ENCODE measurements at regions not wholly inside any gene's neighbourhood (a gene's known extent, or its start where the extent isn't known, plus 50 kb on each side); places are given as distances from the start of the nearest gene placed in this dataset.
"Not testable (repeated sequence)": the region's sequence is repeated elsewhere in the genome, so short reads cannot be mapped to it uniquely, and the experiment has no call there.

GRCh38 chr12:8282181-8282580 lies 54.8 kb upstream of the FAM90A1 start:
- H3K4me3 ChIP-seq (ENCODE audit: low read depth in 1 of 2, low read length in 2 of 2); H3K27me3 ChIP-seq (ENCODE audit: low read depth, low read length); H3K9me3 ChIP-seq (ENCODE audit: control insufficient read depth in 1 of 2, low read length in 2 of 2); H3K27ac ChIP-seq (ENCODE audit: low read length); H3K36me3 ChIP-seq (ENCODE audit: control insufficient read depth in 1 of 2, insufficient read depth in 2 of 2, low read length in 2 of 2); H3K4me1 ChIP-seq (ENCODE audit: control insufficient read depth in 1 of 2, insufficient read depth in 2 of 2, low read length in 2 of 2): not testable (repeated sequence)

GRCh38 chr12:8285681-8286080 lies 58.3 kb upstream of the FAM90A1 start:
- H3K36me3 ChIP-seq (ENCODE audit: control insufficient read depth in 1 of 2, insufficient read depth in 2 of 2, low read length in 2 of 2); H3K4me1 ChIP-seq (ENCODE audit: control insufficient read depth in 1 of 2, insufficient read depth in 2 of 2, low read length in 2 of 2); H3K27me3 ChIP-seq (ENCODE audit: low read depth, low read length); H3K9me3 ChIP-seq (ENCODE audit: control insufficient read depth in 1 of 2, low read length in 2 of 2); H3K27ac ChIP-seq (ENCODE audit: low read length); H3K4me3 ChIP-seq (ENCODE audit: low read depth in 1 of 2, low read length in 2 of 2): not testable (repeated sequence)

GRCh38 chr12:8291764-8292163 lies 64.3 kb upstream of the FAM90A1 start:
- not testable (repeated sequence) for H3K4me3 ChIP-seq (ENCODE audit: low read depth in 1 of 2, low read length in 2 of 2); H3K4me1 ChIP-seq (ENCODE audit: control insufficient read depth in 1 of 2, insufficient read depth in 2 of 2, low read length in 2 of 2); H3K9me3 ChIP-seq (ENCODE audit: control insufficient read depth in 1 of 2, low read length in 2 of 2); H3K27ac ChIP-seq (ENCODE audit: low read length); H3K36me3 ChIP-seq (ENCODE audit: control insufficient read depth in 1 of 2, insufficient read depth in 2 of 2, low read length in 2 of 2); H3K27me3 ChIP-seq (ENCODE audit: low read depth, low read length)

DNA sequence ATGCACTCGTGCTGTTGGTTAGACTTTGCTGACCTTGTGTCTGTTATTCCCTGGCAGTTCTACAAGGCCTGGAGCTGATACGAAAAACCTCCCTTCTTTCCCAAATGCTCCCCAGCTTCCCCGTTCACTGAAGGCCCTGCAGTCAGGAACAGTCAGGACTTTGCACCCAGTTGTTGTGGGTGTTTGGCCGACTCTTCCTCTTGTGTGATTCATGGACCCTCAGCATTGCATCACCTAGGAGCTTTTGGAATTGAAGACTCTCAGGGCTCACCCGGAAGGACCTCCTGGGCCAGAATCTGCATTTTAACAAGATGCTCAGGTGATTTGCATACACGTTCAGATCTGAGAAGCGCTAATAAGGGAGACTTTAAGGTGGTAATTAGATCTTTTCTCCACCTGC lies 67.2 kb upstream of the FAM90A1 start:
- H3K9me3 ChIP-seq (ENCODE audit: control insufficient read depth in 1 of 2, low read length in 2 of 2); H3K36me3 ChIP-seq (ENCODE audit: control insufficient read depth in 1 of 2, insufficient read depth in 2 of 2, low read length in 2 of 2); H3K27me3 ChIP-seq (ENCODE audit: low read depth, low read length); H3K27ac ChIP-seq (ENCODE audit: low read length); H3K4me3 ChIP-seq (ENCODE audit: low read depth in 1 of 2, low read length in 2 of 2); H3K4me1 ChIP-seq (ENCODE audit: control insufficient read depth in 1 of 2, insufficient read depth in 2 of 2, low read length in 2 of 2): not testable (repeated sequence)

DNA sequence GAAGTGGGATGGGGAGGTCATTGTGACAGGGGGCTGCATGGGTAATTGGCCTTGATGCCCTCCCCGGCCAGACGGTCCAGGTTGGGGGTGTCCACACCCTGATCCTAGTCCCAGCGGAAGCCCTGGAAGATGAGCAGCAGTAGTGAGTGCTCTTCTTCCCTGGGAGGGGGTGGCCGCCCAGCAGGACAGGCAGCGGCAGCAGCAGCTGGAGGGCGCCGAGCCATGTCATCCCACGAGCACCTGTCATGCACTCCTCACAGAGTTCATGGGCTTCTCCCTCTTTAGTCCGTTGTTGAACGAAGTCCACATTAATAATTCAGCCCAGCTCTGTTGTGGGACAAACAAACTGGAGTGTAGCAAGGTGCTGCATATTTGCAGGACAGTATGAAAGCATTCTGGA lies 81.2 kb upstream of the FAM90A1 start:
- H3K27me3 ChIP-seq (ENCODE audit: low read depth, low read length); H3K4me1 ChIP-seq (ENCODE audit: control insufficient read depth in 1 of 2, insufficient read depth in 2 of 2, low read length in 2 of 2); H3K9me3 ChIP-seq (ENCODE audit: control insufficient read depth in 1 of 2, low read length in 2 of 2); H3K4me3 ChIP-seq (ENCODE audit: low read depth in 1 of 2, low read length in 2 of 2); H3K36me3 ChIP-seq (ENCODE audit: control insufficient read depth in 1 of 2, insufficient read depth in 2 of 2, low read length in 2 of 2); H3K27ac ChIP-seq (ENCODE audit: low read length): not testable (repeated sequence)

GRCh38 chr12:8315997-8316396 lies 88.6 kb upstream of the FAM90A1 start:
- H3K9me3 ChIP-seq (ENCODE audit: control insufficient read depth in 1 of 2, low read length in 2 of 2); H3K27me3 ChIP-seq (ENCODE audit: low read depth, low read length); H3K4me1 ChIP-seq (ENCODE audit: control insufficient read depth in 1 of 2, insufficient read depth in 2 of 2, low read length in 2 of 2); H3K27ac ChIP-seq (ENCODE audit: low read length); H3K36me3 ChIP-seq (ENCODE audit: control insufficient read depth in 1 of 2, insufficient read depth in 2 of 2, low read length in 2 of 2); H3K4me3 ChIP-seq (ENCODE audit: low read depth in 1 of 2, low read length in 2 of 2): not testable (repeated sequence)

- H3K27ac ChIP-seq (ENCODE audit: low read length); H3K4me1 ChIP-seq (ENCODE audit: control insufficient read depth in 1 of 2, insufficient read depth in 2 of 2, low read length in 2 of 2); H3K9me3 ChIP-seq (ENCODE audit: control insufficient read depth in 1 of 2, low read length in 2 of 2); H3K4me3 ChIP-seq (ENCODE audit: low read depth in 1 of 2, low read length in 2 of 2); H3K36me3 ChIP-seq (ENCODE audit: control insufficient read depth in 1 of 2, insufficient read depth in 2 of 2, low read length in 2 of 2); H3K27me3 ChIP-seq (ENCODE audit: low read depth, low read length): not testable (repeated sequence)
Observed at GRCh38 chr12:8317675-8318074, 90.3 kb upstream of the FAM90A1 start.

GRCh38 chr12:8320251-8320730 lies 92.9 kb upstream of the FAM90A1 start:
- H3K36me3 ChIP-seq (ENCODE audit: control insufficient read depth in 1 of 2, insufficient read depth in 2 of 2, low read length in 2 of 2) = not testable (repeated sequence)

DNA sequence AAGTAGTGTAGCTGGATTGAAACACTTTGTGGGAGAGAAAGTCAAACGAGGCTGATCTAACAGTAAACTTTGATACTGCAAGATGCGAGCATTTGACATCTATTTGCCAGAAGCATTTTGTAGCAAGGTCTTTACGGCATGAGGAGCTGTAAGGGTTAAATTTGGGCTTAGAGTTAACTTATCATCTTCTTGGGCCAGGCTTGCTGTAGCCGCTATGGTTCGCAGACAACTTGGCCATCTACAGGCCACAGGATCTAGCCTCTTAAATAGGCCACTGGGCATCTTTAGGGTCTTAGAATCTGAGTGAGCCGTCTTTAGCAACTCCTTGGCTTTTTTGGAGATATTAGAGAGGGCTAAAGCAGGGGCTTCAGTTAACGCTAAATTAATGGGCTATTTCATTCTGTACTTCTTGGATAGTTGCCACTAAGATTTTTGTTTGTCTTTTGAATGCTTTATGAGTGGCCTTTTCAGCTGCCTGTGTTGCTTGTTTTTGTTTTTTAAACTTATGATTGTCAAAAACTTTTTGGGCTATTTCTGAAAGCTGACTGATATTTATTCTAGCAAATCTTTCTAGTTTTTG lies 93.5 kb upstream of the FAM90A1 start:
- H3K4me1 ChIP-seq (ENCODE audit: control insufficient read depth in 1 of 2, insufficient read depth in 2 of 2, low read length in 2 of 2); H3K27me3 ChIP-seq (ENCODE audit: low read depth, low read length); H3K36me3 ChIP-seq (ENCODE audit: control insufficient read depth in 1 of 2, insufficient read depth in 2 of 2, low read length in 2 of 2); H3K9me3 ChIP-seq (ENCODE audit: control insufficient read depth in 1 of 2, low read length in 2 of 2); H3K4me3 ChIP-seq (ENCODE audit: low read depth in 1 of 2, low read length in 2 of 2); H3K27ac ChIP-seq (ENCODE audit: low read length): not testable (repeated sequence)

More at GRCh38 chr12:8320251-8320730, 92.9 kb upstream of the FAM90A1 start:
- not testable (repeated sequence) for H3K9me3 ChIP-seq (ENCODE audit: control insufficient read depth in 1 of 2, low read length in 2 of 2); H3K27me3 ChIP-seq (ENCODE audit: low read depth, low read length); H3K27ac ChIP-seq (ENCODE audit: low read length); H3K4me3 ChIP-seq (ENCODE audit: low read depth in 1 of 2, low read length in 2 of 2); H3K4me1 ChIP-seq (ENCODE audit: control insufficient read depth in 1 of 2, insufficient read depth in 2 of 2, low read length in 2 of 2)

DNA sequence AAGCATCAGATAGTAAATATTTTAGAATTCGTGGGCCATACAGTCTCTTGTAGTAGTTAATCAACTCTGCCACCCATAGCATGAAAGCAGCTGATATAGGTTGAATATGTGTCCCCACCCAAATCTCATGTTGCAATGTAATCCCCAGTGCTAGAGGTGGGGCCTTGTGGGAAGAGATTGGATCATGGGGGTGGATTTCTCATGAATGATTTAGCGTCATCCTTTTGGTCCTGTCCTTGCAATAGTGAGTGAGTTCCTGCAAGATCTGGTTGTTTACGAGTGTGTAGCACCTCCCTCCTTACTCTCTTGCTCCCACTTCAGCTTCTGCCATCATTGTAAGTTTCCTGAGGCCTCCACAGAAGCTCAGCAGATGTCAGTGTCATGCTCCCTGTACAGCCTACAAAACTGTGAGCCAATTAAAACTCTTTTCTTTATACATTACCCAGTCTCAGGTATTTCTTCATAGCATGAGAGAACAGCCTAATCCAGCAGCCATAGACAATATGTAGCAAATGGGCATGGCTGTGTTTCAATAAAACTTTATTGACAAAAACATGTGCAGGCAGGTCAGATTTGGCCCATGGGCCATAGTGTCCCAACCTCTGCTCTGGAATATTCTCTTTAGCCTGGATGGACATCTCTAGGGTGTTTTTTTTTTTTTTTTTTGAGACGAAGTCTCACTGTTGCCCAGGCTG lies 97.9 kb upstream of the FAM90A1 start:
- not testable (repeated sequence) for H3K4me1 ChIP-seq (ENCODE audit: control insufficient read depth in 1 of 2, insufficient read depth in 2 of 2, low read length in 2 of 2); H3K27me3 ChIP-seq (ENCODE audit: low read depth, low read length); H3K9me3 ChIP-seq (ENCODE audit: control insufficient read depth in 1 of 2, low read length in 2 of 2); H3K27ac ChIP-seq (ENCODE audit: low read length); H3K36me3 ChIP-seq (ENCODE audit: control insufficient read depth in 1 of 2, insufficient read depth in 2 of 2, low read length in 2 of 2); H3K4me3 ChIP-seq (ENCODE audit: low read depth in 1 of 2, low read length in 2 of 2)

DNA sequence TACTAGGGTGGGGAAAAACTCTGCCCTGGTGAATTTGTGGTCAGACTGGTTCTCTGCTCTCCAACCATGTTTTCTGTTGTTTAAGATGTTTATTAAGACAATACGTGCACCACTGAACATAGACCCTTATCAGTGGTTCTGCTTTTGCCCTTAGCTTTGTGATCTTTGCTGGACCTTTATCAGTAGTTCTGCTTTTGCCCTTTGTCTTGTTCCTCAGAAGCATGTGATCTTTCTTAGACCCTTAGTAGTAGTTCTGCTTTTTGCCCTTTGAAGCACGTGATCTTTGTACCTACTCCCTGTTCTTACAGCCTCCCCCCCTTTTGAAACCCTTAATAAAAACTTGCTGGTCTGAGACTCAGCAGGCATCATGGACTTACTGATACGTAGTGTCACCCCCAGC lies 101.4 kb upstream of the FAM90A1 start:
- H3K9me3 ChIP-seq (ENCODE audit: control insufficient read depth in 1 of 2, low read length in 2 of 2); H3K27me3 ChIP-seq (ENCODE audit: low read depth, low read length); H3K4me1 ChIP-seq (ENCODE audit: control insufficient read depth in 1 of 2, insufficient read depth in 2 of 2, low read length in 2 of 2); H3K4me3 ChIP-seq (ENCODE audit: low read depth in 1 of 2, low read length in 2 of 2); H3K27ac ChIP-seq (ENCODE audit: low read length); H3K36me3 ChIP-seq (ENCODE audit: control insufficient read depth in 1 of 2, insufficient read depth in 2 of 2, low read length in 2 of 2): not testable (repeated sequence)

DNA sequence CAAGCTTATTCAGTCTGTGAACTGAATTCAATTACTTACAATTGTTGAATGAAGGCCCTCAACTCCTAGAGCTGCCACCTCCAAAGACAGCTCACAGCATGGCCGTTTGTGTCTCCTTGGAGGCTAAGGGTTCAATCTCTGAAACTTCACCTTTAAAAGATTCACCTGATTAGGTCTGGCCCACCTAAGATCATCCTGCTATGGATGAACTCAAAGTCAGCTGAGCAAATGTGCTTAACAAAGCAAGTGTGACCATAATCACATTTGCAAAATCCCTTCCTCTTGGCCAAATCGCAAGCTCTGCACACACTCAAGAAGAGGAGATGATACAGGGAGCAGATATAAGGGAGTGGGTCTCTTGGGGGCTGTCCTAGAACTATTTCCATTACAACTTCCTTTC lies 105.0 kb upstream of the FAM90A1 start:
- H3K27ac ChIP-seq (ENCODE audit: low read length); H3K36me3 ChIP-seq (ENCODE audit: control insufficient read depth in 1 of 2, insufficient read depth in 2 of 2, low read length in 2 of 2); H3K4me3 ChIP-seq (ENCODE audit: low read depth in 1 of 2, low read length in 2 of 2); H3K27me3 ChIP-seq (ENCODE audit: low read depth, low read length); H3K4me1 ChIP-seq (ENCODE audit: control insufficient read depth in 1 of 2, insufficient read depth in 2 of 2, low read length in 2 of 2); H3K9me3 ChIP-seq (ENCODE audit: control insufficient read depth in 1 of 2, low read length in 2 of 2): not testable (repeated sequence)

Measured in muscle layer of duodenum (tissue), 2 donors.